Osteoblast (primary cell): ENCODE measurements at regions not wholly inside any gene's neighbourhood (a gene's known extent, or its start where the extent isn't known, plus 50 kb on each side); places are given as distances from the start of the nearest gene placed in this dataset.

Experiments used
- DNase-seq: peaks from one replicate; pipeline ENCODE4 v3.0.0; 2011; ENCODE audit warnings: low spot score, mixed read lengths; ENCODE audit not compliant: insufficient read length; ENCODE audit errors: missing footprints
- H2AFZ ChIP-seq: 2 replicates; pipeline ENCODE4 v1.6.0; 2011; ENCODE audit warnings: mild to moderate bottlenecking, low read length
- H3K27ac ChIP-seq: 2 replicates; pipeline ENCODE4 v1.5.1; 2011; ENCODE audit warnings: mild to moderate bottlenecking, low read depth, low read length, moderate library complexity
- H3K27me3 ChIP-seq: 2 replicates; pipeline ENCODE4 v1.6.0; 2012; ENCODE audit warnings: mild to moderate bottlenecking, control low read depth, inconsistent platforms, low read length, moderate library complexity; ENCODE audit not compliant: insufficient read depth
- H3K36me3 ChIP-seq: 2 replicates; pipeline ENCODE4 v1.5.1; 2011; ENCODE audit warnings: mild to moderate bottlenecking, low read length, control low read depth, moderate library complexity; ENCODE audit not compliant: insufficient read depth
- H3K4me1 ChIP-seq: 2 replicates; pipeline ENCODE4 v1.5.1; 2011; ENCODE audit warnings: mild to moderate bottlenecking, low read length, control low read depth, moderate library complexity; ENCODE audit not compliant: insufficient read depth
- H3K4me2 ChIP-seq: 2 replicates; pipeline ENCODE4 v1.6.0; 2011; ENCODE audit warnings: mild to moderate bottlenecking, low read length; ENCODE audit not compliant: insufficient read depth
- H3K4me3 ChIP-seq: fragments of 200-600 bp; sonication (generic); 3 replicates; pipeline ENCODE4 v1.5.1; 2012; ENCODE audit warnings: mild to moderate bottlenecking, low read length, inconsistent platforms; ENCODE audit not compliant: insufficient read depth
- H3K79me2 ChIP-seq: 2 replicates; pipeline ENCODE4 v1.6.0; 2012; ENCODE audit warnings: mild to moderate bottlenecking, low read length, control low read depth, inconsistent platforms; ENCODE audit not compliant: insufficient read depth
- H3K9me3 ChIP-seq: 2 replicates; pipeline ENCODE4 v1.5.1; 2011; ENCODE audit warnings: low read depth, low read length, control low read depth
- H4K20me1 ChIP-seq: 2 replicates; pipeline ENCODE4 v1.6.0; 2012; ENCODE audit warnings: mild to moderate bottlenecking, low read length, control low read depth; ENCODE audit not compliant: insufficient read depth
- TF ChIP-seq, protein P1 (sequence below): IDR thresholded peaks from 2 replicates; pipeline ENCODE4 v1.5.1; 2011; ENCODE audit warnings: mild to moderate bottlenecking, low read depth, low read length, moderate library complexity; ENCODE audit errors: extremely low read depth

DNA sequence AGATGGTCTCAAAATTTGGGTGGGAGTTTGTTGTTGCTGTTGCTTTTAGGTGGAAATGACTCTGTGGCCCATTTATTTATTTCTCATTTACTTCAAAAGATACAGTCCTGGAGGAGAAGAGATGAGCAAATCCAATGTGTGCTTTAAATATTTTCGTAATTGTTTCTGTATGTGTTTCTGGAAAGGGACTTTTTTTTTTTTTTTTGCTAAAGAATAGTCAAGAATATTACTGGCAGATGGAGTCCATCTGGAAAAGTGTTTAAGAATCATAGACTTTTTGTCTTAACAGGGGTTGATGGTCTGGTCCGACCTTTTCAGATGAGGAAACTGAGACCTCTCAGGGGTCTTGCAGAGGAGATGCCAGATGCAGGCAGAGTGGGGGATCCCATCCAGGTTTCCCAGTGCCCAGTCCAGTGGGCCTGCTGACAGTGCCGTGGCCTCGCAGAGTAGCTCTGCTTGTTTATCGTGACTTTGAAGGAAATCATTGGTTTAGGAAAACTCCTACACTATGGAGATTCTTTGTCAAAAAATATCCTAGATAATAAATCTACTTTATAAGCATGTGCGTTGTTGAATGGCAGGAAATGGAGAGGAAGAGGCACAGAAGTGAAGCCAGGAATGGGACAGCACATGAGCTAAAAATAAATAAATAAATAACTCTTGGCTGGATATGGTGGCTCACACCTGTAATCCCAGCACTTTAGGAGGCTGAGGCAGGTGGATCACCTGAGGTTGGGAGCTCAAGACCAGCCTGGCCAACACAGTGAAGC, 164.3 kb upstream of the SVIL start:
- Histone ChIP-seq H3K4me3 (no peak overlapping the region), H3K4me1 (peaks cover 30% of the 10 kb centered on the region), H2AFZ (no peak overlapping the region), H3K9me3 (no peaks in the 10 kb centered on the region), H3K27ac (no peak overlapping the region), H3K4me2 (no peak overlapping the region), H3K27me3 (no peaks in the 10 kb centered on the region), H3K36me3 (no peaks in the 10 kb centered on the region), H4K20me1 (no peaks in the 10 kb centered on the region), H3K79me2 (no peaks in the 10 kb centered on the region)
- TF ChIP-seq, protein P1, sequence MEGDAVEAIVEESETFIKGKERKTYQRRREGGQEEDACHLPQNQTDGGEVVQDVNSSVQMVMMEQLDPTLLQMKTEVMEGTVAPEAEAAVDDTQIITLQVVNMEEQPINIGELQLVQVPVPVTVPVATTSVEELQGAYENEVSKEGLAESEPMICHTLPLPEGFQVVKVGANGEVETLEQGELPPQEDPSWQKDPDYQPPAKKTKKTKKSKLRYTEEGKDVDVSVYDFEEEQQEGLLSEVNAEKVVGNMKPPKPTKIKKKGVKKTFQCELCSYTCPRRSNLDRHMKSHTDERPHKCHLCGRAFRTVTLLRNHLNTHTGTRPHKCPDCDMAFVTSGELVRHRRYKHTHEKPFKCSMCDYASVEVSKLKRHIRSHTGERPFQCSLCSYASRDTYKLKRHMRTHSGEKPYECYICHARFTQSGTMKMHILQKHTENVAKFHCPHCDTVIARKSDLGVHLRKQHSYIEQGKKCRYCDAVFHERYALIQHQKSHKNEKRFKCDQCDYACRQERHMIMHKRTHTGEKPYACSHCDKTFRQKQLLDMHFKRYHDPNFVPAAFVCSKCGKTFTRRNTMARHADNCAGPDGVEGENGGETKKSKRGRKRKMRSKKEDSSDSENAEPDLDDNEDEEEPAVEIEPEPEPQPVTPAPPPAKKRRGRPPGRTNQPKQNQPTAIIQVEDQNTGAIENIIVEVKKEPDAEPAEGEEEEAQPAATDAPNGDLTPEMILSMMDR, result no peak
- peak; percentile 8 for DNase-seq

DNA sequence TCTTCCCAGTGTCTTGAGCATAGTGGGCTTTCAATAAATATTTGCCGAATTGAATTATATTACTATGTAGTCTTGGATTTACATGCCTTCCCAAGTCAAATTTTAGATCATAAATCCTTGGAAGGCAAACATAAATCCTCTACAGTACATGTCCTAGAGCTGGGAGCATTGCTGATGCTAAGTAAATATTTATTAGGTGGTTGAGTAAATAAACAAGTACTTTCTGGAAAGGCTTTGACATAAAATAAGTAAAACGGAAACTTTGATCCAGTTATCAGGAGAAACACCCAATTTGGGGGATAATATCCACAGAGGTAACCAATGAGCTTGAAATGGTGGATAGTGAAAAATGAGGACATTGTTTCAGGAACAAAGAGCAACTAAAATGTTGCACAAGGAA, 162.8 kb upstream of the SVIL start:
- no peak overlapping the region for H3K4me3 ChIP-seq
- no peak for DNase-seq
- no peaks in the 10 kb centered on the region for H3K36me3 ChIP-seq
- H2AFZ ChIP-seq, result no peak overlapping the region
- H3K27ac ChIP-seq, result no peak overlapping the region
- no peaks in the 10 kb centered on the region for H4K20me1 ChIP-seq
- H3K27me3 ChIP-seq, result no peaks in the 10 kb centered on the region
- TF ChIP-seq, protein P1, result no peak
- H3K4me2 ChIP-seq, result no peak overlapping the region
- no peaks in the 10 kb centered on the region for H3K9me3 ChIP-seq
- H3K4me1 ChIP-seq, result peaks cover 21% of the 10 kb centered on the region
- no peaks in the 10 kb centered on the region for H3K79me2 ChIP-seq

DNA sequence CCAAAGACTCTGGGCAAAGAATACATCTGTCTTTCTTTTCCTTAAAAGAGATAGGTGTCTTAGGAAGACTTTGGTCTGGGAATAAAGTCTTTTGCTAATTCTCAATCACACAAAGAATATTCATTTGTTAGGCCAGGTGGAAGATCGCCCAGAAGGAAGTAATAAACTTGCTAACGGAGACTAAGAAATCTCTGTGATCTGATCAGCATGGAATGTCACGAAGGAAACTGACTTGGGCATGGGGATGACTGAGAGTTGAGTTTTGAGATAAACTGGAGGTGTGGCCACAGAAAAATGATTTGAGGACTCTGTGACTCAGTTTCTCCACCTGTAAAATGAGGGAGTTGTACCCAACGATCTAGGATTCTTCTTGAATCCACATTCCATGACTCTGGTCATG, 161.1 kb upstream of the SVIL start:
- TF ChIP-seq, protein P1, result no peak
- peak; percentile 47 for DNase-seq
- no peak overlapping the region for H2AFZ ChIP-seq
- H3K27me3 ChIP-seq, result no peaks in the 10 kb centered on the region
- peak overlapping the region; percentile 60 for H3K27ac ChIP-seq
- no peaks in the 10 kb centered on the region for H4K20me1 ChIP-seq
- H3K79me2 ChIP-seq, result no peaks in the 10 kb centered on the region
- H3K4me2 ChIP-seq, result peak overlapping the region; percentile 50
- no peak overlapping the region for H3K4me3 ChIP-seq
- no peaks in the 10 kb centered on the region for H3K9me3 ChIP-seq
- peaks cover 21% of the 10 kb centered on the region for H3K4me1 ChIP-seq
- no peaks in the 10 kb centered on the region for H3K36me3 ChIP-seq

DNA sequence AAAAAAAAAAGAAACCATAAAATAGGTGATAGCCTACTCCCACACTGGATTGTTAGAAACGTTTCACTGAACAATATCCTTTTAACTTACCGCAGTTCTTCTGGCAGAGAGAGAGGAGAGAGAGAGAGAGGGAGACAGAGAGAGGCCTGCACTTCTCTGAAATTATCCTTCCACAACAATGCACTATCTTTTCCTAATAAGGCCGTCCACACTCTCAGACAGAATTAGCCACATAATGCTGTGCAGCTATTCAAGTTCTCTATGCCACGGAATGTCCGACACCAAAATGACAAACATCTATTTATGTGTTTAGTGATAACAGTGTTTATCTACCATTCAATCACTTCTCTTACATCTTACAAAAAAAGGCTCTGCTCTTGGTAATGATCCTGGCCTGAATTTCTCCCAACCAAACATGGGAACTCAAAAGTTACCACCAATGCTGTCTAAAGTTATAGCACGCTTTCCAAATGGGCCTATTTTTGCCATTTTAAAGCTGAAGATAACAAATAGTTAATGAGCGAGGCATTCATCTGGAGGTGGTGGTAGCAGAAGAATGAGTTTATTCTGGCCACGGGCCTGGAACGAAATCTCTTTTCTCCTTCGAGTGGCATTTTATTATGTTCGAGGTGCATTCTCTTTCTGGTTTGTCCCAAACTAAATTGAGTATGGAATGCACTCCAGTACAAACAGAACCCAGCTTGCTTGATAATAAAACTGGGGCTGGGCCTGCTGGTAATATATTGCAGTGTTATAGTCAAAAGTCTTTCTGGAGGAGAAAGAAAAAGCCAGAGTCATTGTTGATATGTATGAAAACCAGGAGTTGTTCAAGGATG, 160.2 kb upstream of the SVIL start:
- H3K36me3 ChIP-seq, result no peaks in the 10 kb centered on the region
- H4K20me1 ChIP-seq, result no peaks in the 10 kb centered on the region
- no peak overlapping the region for H2AFZ ChIP-seq
- TF ChIP-seq, protein P1, result no peak
- peak overlapping the region; percentile 8 for H3K4me3 ChIP-seq
- peak overlapping the region; percentile 50 for H3K4me2 ChIP-seq
- H3K9me3 ChIP-seq, result no peaks in the 10 kb centered on the region
- no peaks in the 10 kb centered on the region for H3K27me3 ChIP-seq
- peak overlapping the region; percentile 60 for H3K27ac ChIP-seq
- H3K79me2 ChIP-seq, result no peaks in the 10 kb centered on the region
- H3K4me1 ChIP-seq, result peaks cover 21% of the 10 kb centered on the region
- DNase-seq, result peak; percentile 35
